Suppressor macrophage treated with lipopolysaccharide for 1 hour (primary cell): ENCODE measurements at regions not wholly inside any gene's neighbourhood (a gene's known extent, or its start where the extent isn't known, plus 50 kb on each side); places are given as distances from the start of the nearest gene placed in this dataset.
"Not testable (repeated sequence)": the region's sequence is repeated elsewhere in the genome, so short reads cannot be mapped to it uniquely, and the experiment has no call there.

Experiments
- DNase-seq, 3 donors: peaks; one replicate each; pipeline ENCODE4 v3.0.0-alpha.2; 2020 to 2022

DNA sequence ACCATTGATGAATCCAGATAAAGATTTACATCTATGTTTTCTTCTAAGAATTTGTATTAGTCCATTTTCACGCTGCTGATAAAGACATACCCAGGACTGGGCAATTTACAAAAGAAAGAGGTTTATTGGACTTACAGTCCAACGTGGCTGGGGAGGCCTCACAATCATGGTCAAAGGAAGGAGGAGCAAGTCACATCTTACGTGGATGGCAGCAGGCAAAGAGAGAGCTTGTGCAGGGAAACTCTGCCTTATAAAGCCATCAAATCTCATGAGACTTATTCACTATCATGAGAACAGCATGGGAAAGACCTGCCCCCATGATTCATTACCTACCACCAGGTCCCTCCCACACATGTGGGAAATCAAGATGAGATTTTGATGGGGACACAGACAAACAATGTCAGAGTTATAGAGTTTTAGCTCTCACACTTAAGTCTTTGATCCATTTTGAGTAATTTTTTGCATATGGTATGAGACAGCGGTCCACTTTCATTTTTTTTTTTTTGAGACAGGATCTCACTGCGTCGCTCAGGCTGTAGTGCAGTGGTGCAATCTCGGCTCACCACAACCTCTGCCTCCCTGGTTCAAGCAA lies 53.5 kb upstream of the JADE2 start:
- not testable (repeated sequence) for DNase-seq

DNA sequence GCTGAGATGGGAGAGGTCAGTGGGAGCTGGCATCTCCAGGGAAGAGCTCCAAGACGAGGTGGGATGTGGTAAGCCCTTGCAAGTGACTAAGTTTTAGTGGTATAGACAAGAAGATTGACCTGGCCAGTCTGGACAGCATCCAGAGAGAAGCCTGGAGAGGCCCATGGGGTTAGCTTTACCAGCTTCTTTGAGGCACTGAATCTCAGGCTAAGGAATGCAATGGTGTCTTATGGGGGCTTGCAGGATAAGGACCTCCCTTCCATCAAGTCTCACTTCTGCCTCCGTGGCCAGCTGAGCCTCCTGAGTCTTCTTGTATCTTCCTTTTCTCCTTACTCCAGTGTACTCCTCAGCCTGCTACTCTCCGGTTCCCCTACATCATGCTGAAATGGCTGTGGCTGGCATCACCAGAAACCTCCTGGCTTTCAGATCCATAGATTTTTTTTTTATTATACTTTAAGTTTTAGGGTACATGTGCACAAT lies 56.5 kb upstream of the JADE2 start:
- DNase-seq = no peak

DNA sequence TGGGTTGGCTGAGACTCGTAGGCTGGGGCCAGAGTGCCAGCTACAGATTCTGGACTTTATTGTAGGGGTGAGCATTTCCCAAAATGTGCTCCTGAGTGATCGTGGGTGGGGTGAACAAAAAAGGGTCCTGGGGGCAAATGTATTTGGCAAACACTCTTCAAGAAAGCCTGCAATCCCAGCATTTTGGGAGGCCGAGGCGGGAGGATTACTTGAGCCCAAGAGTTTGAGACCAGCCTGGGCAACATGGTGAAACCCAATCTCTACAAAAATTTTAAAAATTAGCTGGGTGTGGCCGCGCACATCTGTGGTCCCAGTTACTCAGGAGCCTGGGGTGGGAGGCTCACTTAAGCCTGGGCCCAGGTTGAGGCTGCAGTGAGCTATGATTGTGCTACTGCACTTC lies 55.5 kb upstream of the CDKN2AIPNL start:
- no peak for DNase-seq

DNA sequence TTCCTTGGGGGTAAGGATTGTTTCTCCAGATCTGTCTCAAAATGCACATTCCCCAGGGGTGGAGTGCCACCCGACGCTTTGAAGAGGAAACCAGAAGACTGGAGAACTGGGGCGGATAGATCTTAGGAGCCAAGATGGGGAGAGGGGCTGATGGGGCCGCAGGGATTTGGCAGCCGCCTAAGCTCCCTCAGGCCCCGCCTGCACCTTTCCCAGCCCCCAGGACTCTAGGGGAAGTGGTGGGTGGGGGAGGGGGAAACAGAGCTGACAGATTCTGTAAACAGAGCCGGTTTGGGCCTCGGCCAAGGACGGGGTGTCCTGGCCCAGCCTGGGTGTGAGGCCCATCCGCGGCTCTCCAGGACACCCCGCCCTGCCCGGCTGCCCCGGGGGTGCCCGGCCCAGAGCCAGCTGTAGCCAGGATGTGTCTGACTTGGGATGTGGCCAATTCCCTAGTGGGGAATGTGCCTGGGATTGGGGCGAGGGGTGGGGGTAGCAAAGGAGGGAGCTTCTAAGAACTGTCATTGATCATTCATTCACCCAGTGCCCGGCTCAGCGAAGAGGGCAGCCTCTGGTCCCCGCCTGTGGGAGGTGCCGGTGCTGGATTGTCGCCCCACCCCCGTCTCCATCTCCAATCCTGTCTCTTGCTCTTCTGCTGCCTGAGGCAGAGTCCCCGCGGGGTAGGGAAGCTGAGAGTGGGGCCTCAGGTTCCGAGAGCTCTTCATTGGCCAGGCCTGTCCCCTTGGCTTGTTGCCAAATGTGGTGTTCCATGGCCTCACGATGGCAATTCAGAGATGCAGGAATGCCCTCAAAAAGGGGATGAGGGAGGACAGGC lies 54.8 kb upstream of the CDKN2AIPNL start:
- DNase-seq = peak; percentile 59 to 82 (median 67)

DNA sequence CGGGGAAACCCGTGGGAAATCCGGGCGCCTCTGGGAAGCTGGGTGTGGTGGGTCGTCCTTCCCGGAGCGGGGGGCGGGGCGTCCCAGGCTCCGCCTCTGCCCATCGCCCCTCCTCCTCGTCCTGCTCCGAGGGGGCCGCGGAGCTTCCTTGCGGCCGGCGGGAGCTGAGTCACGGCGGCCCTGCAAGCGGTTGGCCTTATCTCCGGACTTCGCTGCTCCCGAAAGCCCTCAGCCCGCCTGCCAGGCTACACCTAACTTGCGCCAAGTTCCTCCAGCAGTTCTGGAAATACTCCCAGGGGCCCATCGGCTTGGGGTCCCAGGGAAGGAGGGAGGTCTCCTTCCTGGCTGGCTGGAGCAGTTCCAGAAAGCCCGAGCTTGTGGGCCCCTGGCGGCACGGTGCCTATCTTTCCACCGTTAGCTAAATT lies 54.1 kb upstream of the CDKN2AIPNL start:
- DNase-seq = peak; percentile 95 to 98 (median 97)

DNA sequence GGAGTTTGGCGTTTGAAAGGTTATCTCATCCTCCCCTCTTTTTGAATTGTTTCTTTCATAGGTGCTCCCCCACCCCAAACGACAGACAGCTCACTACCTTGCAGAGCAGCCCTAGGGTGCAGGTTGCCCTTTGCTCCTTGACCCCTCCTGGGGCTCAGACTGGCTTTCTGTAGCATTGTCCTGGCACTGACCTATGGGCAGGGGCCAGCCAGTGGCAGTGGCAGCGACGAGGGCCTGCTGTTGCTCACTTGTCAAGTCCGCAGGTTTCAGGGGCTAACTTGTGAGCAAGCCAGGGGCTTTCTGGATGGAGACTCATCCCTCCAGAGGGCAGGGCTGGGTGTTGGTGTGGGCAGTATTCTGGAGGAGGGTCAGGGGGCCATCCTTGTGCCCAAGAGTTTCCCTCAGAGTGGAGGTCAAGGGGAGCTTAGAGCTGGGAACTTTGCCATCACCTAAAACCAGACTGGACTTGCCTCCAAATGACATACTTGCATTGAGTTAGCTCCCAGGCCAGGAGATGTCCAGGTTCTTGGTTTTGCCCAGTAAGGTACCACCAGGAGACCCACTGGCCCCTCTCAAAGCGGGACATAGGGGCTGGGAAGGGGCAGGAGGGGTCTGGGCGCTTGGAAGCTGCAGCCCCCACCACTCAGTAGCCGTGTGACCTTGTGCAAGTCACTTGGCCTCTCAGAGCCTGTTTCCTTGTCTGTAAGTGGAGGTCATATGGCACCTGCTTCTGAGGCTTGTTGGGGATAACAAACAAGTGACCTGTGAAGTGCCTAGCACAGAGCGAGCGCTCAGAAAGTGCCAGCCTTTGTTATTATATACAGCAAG lies 53.5 kb upstream of the CDKN2AIPNL start:
- DNase-seq = no peak

DNA sequence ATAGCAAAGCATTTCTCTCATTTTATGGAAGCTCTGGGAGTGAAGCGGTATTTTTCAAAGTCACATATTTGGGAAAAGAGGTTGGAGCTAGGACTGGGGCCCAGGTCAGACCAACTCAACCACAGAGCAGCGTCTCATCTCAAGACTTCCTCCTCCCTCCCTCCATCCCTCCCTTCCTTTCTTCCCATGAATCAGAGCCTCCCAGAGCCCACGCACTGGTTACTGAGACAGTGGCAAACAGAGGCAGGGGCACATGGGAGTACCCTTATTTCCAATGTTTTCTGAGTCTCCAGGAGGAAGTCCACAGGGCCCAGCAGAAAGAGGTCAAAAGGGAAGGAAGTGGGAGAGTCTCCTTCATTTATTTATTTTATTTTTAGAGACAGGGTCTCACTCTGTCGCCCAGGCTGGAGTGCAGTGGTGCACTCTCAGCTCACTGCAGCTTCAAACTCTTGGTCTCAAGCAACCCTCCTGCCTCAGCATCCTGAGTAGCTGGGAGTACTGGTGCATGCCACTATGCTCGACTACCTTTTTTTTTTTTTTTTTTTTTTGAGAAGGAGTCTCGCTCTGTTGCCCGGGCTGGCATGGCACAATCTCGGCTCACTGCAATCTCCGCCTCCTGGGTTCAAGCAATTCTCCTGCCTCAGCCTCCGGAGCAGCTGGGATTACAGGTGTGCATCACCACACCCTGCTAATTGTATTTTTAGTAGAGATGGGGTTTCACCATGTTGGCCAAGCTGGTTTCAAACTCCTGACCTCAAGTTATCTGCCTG lies 52.5 kb upstream of the CDKN2AIPNL start:
- DNase-seq = peak; percentile 42 to 50 (median 46)

DNA sequence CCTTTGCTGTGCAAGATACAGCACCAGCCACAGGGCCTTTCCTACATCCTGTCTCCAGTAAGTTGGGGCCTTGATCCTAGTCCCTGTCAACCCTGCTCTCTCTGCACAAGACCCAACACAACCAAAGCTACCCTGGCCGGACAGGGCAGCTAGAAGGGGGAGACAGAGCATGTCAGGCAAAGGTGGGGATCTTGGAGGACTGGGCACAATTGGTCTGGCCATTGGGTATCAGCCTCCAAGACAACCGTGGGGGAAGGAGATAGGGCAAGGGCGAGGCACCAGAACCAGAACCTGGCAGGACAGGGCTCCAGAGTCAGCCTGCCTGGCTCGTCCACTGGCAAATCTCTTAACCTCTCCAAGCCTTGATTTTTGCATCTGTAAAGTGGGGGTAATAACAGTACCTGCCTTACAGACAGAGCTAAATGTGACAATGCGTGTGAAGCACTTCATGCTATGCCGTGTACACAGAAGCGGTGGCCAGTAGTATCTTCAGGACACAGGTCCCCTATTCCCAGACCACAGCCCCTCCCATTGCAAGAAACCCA lies 51.6 kb upstream of the CDKN2AIPNL start:
- DNase-seq = no peak

DNA sequence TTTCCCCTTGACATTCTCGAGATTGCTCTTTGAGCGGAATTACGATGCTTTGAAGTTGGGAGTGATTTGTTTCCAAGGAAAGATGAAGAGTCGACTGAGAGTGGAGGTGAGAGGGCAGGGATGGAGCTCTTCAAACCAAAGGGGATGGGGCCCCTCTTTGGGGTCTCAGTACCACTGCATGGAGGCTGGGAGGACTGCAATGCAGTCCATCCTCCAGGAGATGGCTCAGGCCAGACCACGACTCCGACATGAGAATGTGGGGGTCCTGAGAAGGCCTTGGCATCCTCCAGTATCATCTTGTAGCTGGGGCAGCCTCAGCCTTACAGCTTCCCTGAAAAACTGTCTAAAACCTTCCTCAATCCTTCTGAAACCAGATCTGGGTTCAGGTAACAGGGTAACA lies 51.1 kb upstream of the CDKN2AIPNL start:
- DNase-seq = no peak

DNA sequence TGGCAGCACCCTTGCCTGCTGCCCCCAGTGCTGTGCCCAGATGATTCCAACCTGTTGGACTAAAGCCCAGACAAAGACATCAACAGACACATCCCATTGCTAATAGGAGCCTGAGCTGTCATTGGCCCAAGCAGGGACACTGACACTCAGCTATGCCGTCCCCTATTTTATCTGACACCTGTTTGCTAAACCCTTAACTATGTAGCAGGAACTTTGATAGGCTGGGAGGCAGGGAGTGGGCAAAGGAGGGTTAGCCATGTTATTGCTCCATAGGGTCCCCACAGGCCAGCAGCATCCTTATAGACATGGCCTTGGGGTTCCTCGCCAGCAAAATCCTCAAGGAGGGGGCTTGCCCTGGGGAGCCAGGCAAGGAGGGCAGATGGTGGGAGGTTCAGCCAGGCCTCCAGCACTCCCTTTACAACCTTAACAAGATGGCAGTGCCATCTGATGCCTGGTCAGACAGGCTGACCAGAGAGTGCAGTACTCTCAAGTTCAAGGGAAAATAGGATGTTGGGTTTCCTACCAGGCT lies 50.4 kb upstream of the CDKN2AIPNL start:
- DNase-seq = no peak
